ENCODE measurements at regions not wholly inside any gene's neighbourhood (a gene's known extent, or its start where the extent isn't known, plus 50 kb on each side); places are given as distances from the start of the nearest gene placed in this dataset.

DNA sequence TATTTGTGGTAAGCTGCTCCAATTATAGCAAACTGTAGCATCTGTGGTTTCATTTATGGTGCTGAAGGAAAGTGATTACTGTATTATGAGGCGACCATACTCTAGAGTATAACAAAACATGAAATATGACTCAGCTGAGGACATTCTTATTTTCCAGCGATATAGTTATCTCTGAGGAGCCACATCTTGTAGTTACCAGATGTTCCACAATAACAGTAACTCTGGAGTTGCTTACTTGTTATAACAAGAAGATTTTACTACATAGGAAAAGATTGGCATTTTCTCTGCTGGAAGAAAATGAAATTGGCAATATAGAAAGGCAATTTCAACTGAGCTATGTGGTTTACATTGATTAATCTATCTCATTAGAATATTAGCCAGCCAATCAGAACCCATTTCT is 1634.2 kb downstream of the PCDH9 start:
- no peaks in the 10 kb centered on the region for H3K27me3 ChIP-seq
- 68 to 71% methylated on average over 2 of the region's 2 CpGs for WGBS, 2 donors (ENCODE audit: low coverage in 1 of 2)

DNA sequence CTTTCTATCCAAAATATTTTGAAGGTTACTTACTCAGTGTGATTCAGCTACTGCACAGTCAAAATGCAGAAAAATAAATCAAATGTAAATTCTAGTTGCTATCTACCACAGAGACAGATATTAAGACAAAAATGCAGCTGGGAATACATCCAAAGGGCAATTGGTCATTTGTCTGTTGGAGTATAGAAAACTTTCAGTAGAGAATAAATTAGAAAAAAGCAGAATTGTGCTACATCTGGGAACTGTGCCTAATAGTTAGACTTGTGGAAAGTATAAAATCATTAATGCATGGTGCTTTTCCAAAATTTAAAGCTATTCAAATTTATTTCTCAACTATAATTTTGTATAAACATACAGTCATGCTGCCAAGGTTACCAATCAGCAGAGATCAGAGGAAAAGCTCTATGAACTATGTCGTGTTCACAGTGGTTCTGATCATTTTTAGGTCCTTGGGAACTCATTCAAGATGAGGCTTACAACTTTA is 1635.8 kb downstream of the PCDH9 start:
- Histone ChIP-seq H3K4me1 (peaks cover 0 to 4% (median 0%) of the 10 kb centered on the region in 3 donors), H3K36me3 (no peaks in the 10 kb centered on the region), H3K27me3 (no peaks in the 10 kb centered on the region), H3K9me3 (no peaks in the 10 kb centered on the region), H3K27ac (no peak overlapping the region), H3K4me3 (no peak overlapping the region)
- no peak for ATAC-seq
- TF ChIP-seq POLR2A (IDR thresholded peaks at IDR 0.05) (no peak), EP300 (IDR thresholded peaks at IDR 0.05) (no peak), CTCF (IDR thresholded peaks at IDR 0.05) (no peak), POLR2AphosphoS5 (IDR thresholded peaks at IDR 0.05) (no peak)
- 7 to 13% methylated on average over 1 of the region's 1 CpG for WGBS, 2 donors (ENCODE audit: low coverage in 1 of 2)

More for the DNA sequence above, 1634.2 kb downstream of the PCDH9 start:
- ATAC-seq: no peak
- TF ChIP-seq POLR2A (IDR thresholded peaks at IDR 0.05): no peak
- no peak for TF ChIP-seq EP300 (IDR thresholded peaks at IDR 0.05)
- TF ChIP-seq POLR2AphosphoS5 (IDR thresholded peaks at IDR 0.05): no peak
- no peak for TF ChIP-seq CTCF (IDR thresholded peaks at IDR 0.05)
- no peak overlapping the region for H3K4me3 ChIP-seq
- no peaks in the 10 kb centered on the region for H3K36me3 ChIP-seq
- no peak overlapping the region for H3K27ac ChIP-seq
- no peaks in the 10 kb centered on the region for H3K9me3 ChIP-seq
- H3K4me1 ChIP-seq: peaks cover 0 to 4% (median 0%) of the 10 kb centered on the region in 3 donors

DNA sequence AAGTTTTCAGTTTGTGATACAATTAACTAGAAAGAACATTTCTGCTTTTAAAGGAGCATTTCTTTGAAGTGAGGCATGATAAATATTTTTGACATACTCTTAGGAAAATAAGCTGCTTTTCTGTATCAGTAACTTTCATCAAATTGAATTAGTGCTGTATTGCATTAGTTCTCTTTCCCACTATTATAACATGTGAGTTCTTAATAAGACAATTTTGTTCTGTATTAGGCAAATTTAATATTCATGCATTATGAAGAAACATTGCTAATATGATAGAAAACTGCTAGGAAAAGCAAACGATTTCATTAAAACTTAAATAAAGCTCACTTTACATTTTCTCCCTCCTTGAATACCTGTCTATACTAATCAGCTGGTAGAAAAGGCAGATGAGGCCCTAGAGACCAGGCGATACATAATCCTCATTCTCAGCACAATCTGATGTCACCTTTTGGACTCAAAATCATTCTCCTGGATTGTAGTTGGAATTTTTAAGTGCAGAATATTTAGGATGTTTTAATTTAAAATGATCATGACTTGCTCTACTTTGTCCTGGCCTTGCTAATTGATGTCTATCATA is 1636.8 kb downstream of the PCDH9 start:
- no peaks in the 10 kb centered on the region for H3K9me3 ChIP-seq
- no peak for TF ChIP-seq POLR2AphosphoS5 (IDR thresholded peaks at IDR 0.05)
- no peak for TF ChIP-seq POLR2A (IDR thresholded peaks at IDR 0.05)
- no peak for TF ChIP-seq CTCF (IDR thresholded peaks at IDR 0.05)
- TF ChIP-seq EP300 (IDR thresholded peaks at IDR 0.05): no peak
- H3K27me3 ChIP-seq: no peaks in the 10 kb centered on the region
- H3K4me1 ChIP-seq: peaks cover 0 to 4% (median 0%) of the 10 kb centered on the region in 3 donors
- ATAC-seq: no peak
- no peaks in the 10 kb centered on the region for H3K36me3 ChIP-seq
- 50 to 82% methylated on average over 1 to 2 of the region's 2 CpGs for WGBS, 2 donors (ENCODE audit: low coverage in 1 of 2)
- H3K4me3 ChIP-seq: no peak overlapping the region
- no peak overlapping the region for H3K27ac ChIP-seq

- H3K4me1 ChIP-seq: peaks cover 0 to 3% (median 0%) of the 10 kb centered on the region in 3 donors
- TF ChIP-seq POLR2A (IDR thresholded peaks at IDR 0.05) (no peak), EP300 (IDR thresholded peaks at IDR 0.05) (no peak), POLR2AphosphoS5 (IDR thresholded peaks at IDR 0.05) (no peak), CTCF (IDR thresholded peaks at IDR 0.05) (no peak)
These were observed 1637.4 kb downstream of the PCDH9 start for GRCh38 chr13:65592731-65593130.

DNA sequence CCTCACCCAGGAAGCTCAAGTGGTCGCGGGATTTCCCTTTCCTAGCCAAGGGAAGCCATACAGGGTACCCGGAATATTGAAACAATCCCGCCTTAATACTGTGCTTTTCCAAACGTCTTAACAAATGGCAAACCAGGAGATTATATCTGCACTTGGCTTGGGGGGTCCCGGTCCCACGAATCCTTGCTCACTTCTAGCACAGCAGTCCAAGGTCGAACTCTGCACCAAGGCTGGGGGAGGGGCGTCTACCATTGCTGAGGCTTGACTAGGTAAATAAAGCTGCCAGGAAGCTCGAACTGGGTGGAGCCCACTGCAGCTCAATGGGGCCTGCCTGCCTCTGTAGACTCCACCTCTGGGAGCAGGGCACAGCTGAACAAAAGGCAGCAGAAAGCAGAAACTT is 1644.8 kb downstream of the PCDH9 start:
- Histone ChIP-seq H3K36me3 (no peaks in the 10 kb centered on the region), H3K4me1 (no peaks in the 10 kb centered on the region), H3K4me3 (no peak overlapping the region), H3K27ac (no peak overlapping the region), H3K9me3 (no peaks in the 10 kb centered on the region), H3K27me3 (no peaks in the 10 kb centered on the region)
- no peak for ATAC-seq
- no peak for TF ChIP-seq POLR2AphosphoS5 (IDR thresholded peaks at IDR 0.05)
- TF ChIP-seq EP300 (IDR thresholded peaks at IDR 0.05): no peak
- TF ChIP-seq POLR2A (IDR thresholded peaks at IDR 0.05): no peak
- no peak for TF ChIP-seq CTCF (IDR thresholded peaks at IDR 0.05)
- WGBS, 2 donors (ENCODE audit: low coverage in 1 of 2): no CpG with 5 or more reads among the region's 10 CpGs

More at GRCh38 chr13:65592731-65593130, 1637.4 kb downstream of the PCDH9 start:
- H3K27ac ChIP-seq: no peak overlapping the region
- no peak overlapping the region for H3K4me3 ChIP-seq
- ATAC-seq: no peak
- H3K9me3 ChIP-seq: no peaks in the 10 kb centered on the region
- H3K36me3 ChIP-seq: no peaks in the 10 kb centered on the region
- 12 to 17% methylated on average over 1 of the region's 1 CpG for WGBS, 2 donors (ENCODE audit: low coverage in 1 of 2)
- no peaks in the 10 kb centered on the region for H3K27me3 ChIP-seq

Measured in gastroesophageal sphincter (tissue), 4 donors.